HEK293T (cell line): ENCODE measurements at regions not wholly inside any gene's neighbourhood (a gene's known extent, or its start where the extent isn't known, plus 50 kb on each side); places are given as distances from the start of the nearest gene placed in this dataset.

Experiments used
- CTCF ChIA-PET: fragments of 350-600 bp; formaldehyde crosslinking; extraction: SDS; loops from one replicate; lab custom pipeline; 2021; ENCODE audit warnings: antibody characterized with exemption, inconsistent platforms; lab: Yijun Ruan, JAX
- POLR2A ChIA-PET: fragments of 350-600 bp; formaldehyde crosslinking; extraction: SDS; loops from one replicate; lab custom pipeline; 2020; ENCODE audit warnings: antibody characterized with exemption, inconsistent platforms; lab: Yijun Ruan, JAX
- DNase-seq: peaks from one replicate; pipeline ENCODE4 v3.0.0; 2012; ENCODE audit warnings: mixed read lengths; ENCODE audit errors: extremely low spot score
- ARNT ChIP-seq: fragments of 450-650 bp; IDR thresholded peaks from 2 replicates; pipeline ENCODE4 v1.6.1; 2017; ENCODE audit warnings: mild to moderate bottlenecking
- BHLHE40 ChIP-seq: fragments of 450-650 bp; IDR thresholded peaks from 2 replicates; pipeline ENCODE4 v1.6.1; 2016; ENCODE audit warnings: mild to moderate bottlenecking, moderate library complexity, borderline replicate concordance
- CTBP1 ChIP-seq: fragments of 450-650 bp; IDR thresholded peaks from 2 replicates; pipeline ENCODE4 v1.6.1; 2016; ENCODE audit warnings: borderline replicate concordance
- ELF4 ChIP-seq: fragments of 450-650 bp; IDR thresholded peaks from 2 replicates; pipeline ENCODE4 v1.6.1; 2017; ENCODE audit warnings: antibody characterized with exemption
- FOXA1 ChIP-seq: fragments of 450-650 bp; IDR thresholded peaks from 2 replicates; pipeline ENCODE4 v1.6.1; 2016; ENCODE audit warnings: mild to moderate bottlenecking
- FOXK2 ChIP-seq: fragments of 450-650 bp; IDR thresholded peaks from 2 replicates; pipeline ENCODE4 v1.6.1; 2016; ENCODE audit warnings: mild to moderate bottlenecking
- FOXM1 ChIP-seq: fragments of 450-650 bp; IDR thresholded peaks from 2 replicates; pipeline ENCODE4 v1.6.1; 2017; ENCODE audit warnings: mild to moderate bottlenecking, borderline replicate concordance
- HDGF ChIP-seq: fragments of 450-650 bp; IDR thresholded peaks from 2 replicates; pipeline ENCODE4 v1.6.1; 2017; ENCODE audit warnings: antibody characterized with exemption, borderline replicate concordance
- L3MBTL2 ChIP-seq: fragments of 450-650 bp; conservative IDR thresholded peaks from 2 replicates; pipeline ENCODE4 v1.6.1; 2016; ENCODE audit warnings: mild to moderate bottlenecking
- LEF1 ChIP-seq: fragments of 450-650 bp; IDR thresholded peaks from 2 replicates; pipeline ENCODE4 v1.6.1; 2017; ENCODE audit warnings: mild to moderate bottlenecking, borderline replicate concordance
- NFRKB ChIP-seq: fragments of 450-650 bp; IDR thresholded peaks from 2 replicates; pipeline ENCODE4 v1.6.1; 2016; ENCODE audit warnings: mild to moderate bottlenecking, moderate library complexity
- PKNOX1 ChIP-seq: fragments of 450-650 bp; IDR thresholded peaks from 2 replicates; pipeline ENCODE4 v1.6.1; 2016
- SP1 ChIP-seq: fragments of 450-650 bp; IDR thresholded peaks from 2 replicates; pipeline ENCODE4 v1.6.1; 2017
- SUZ12 ChIP-seq: fragments of 450-650 bp; IDR thresholded peaks from 2 replicates; pipeline ENCODE4 v1.6.1; 2016; ENCODE audit warnings: mild to moderate bottlenecking
- TARDBP ChIP-seq: fragments of 450-650 bp; IDR thresholded peaks from 2 replicates; pipeline ENCODE4 v1.6.1; 2016
- ZNF384 ChIP-seq: fragments of 450-650 bp; IDR thresholded peaks from 2 replicates; pipeline ENCODE4 v1.6.1; 2016

GRCh38 chr1:60888126-60888525, 194.2 kb upstream of the NFIA start:
- DNase-seq, result no peak
- CTCF ChIA-PET, result no interaction called here

GRCh38 chr1:60886793-60887331, 195.5 kb upstream of the NFIA start:
- ChIA-PET POLR2A (no interaction called here), CTCF (interaction anchor here (0.5 kb wide), 1 partner anchor 1985 kb away, joined by 4 read pairs; no protein-coding TSS in a partner anchor)
- DNase-seq, result no peak
- TF ChIP-seq HDGF (no peak), ARNT (no peak), SUZ12 (no peak), CTBP1 (no peak), PKNOX1 (no peak), L3MBTL2 (no peak), FOXA1 (no peak), SP1 (no peak), TARDBP (no peak), ZNF384 (no peak), FOXK2 (no peak), NFRKB (no peak), BHLHE40 (no peak), FOXM1 (no peak), LEF1 (no peak), ELF4 (no peak)

More at GRCh38 chr1:60888126-60888525, 194.2 kb upstream of the NFIA start:
- no peak for TF ChIP-seq ZNF384
- TF ChIP-seq HDGF, result no peak
- no peak for TF ChIP-seq CTBP1
- POLR2A ChIA-PET, result no interaction called here

- POLR2A ChIA-PET, result interaction anchor here (0.6 kb wide), 1 partner anchor 1124 kb away, joined by 4 read pairs; no protein-coding TSS in a partner anchor
- DNase-seq, result no peak
- CTCF ChIA-PET, result no interaction called here
These were observed 196.3 kb upstream of the NFIA start for GRCh38 chr1:60886090-60886489.

GRCh38 chr1:60880202-60880601, 202.2 kb upstream of the NFIA start:
- ChIA-PET POLR2A (no interaction called here), CTCF (no interaction called here)
- no peak for DNase-seq
- no peak for TF ChIP-seq LEF1
- TF ChIP-seq FOXK2, result no peak
- TF ChIP-seq CTBP1, result no peak
- no peak for TF ChIP-seq FOXM1
- TF ChIP-seq SUZ12, result no peak
- TF ChIP-seq HDGF, result no peak
- no peak for TF ChIP-seq BHLHE40
- no peak for TF ChIP-seq SP1
- no peak for TF ChIP-seq ZNF384
- TF ChIP-seq NFRKB, result no peak

More at GRCh38 chr1:60886090-60886489, 196.3 kb upstream of the NFIA start:
- TF ChIP-seq ARNT, result no peak
- TF ChIP-seq NFRKB, result no peak
- TF ChIP-seq ZNF384, result no peak
- no peak for TF ChIP-seq LEF1
- no peak for TF ChIP-seq ELF4
- TF ChIP-seq SUZ12, result no peak
- no peak for TF ChIP-seq PKNOX1

GRCh38 chr1:60878323-60878722, 204.0 kb upstream of the NFIA start:
- ChIA-PET POLR2A (no interaction called here), CTCF (no interaction called here)
- TF ChIP-seq CTBP1 (no peak), FOXA1 (no peak), NFRKB (no peak), ELF4 (no peak), ZNF384 (no peak)
- DNase-seq, result no peak

GRCh38 chr1:60877376-60877775, 205.0 kb upstream of the NFIA start:
- ChIA-PET CTCF (no interaction called here), POLR2A (interaction anchor here (1.0 kb wide), 1 partner anchor 13 kb away, joined by 3 read pairs; no protein-coding TSS in a partner anchor)
- no peak for TF ChIP-seq BHLHE40
- TF ChIP-seq ELF4, result no peak
- TF ChIP-seq CTBP1, result no peak
- no peak for TF ChIP-seq L3MBTL2
- no peak for TF ChIP-seq LEF1
- TF ChIP-seq FOXA1, result no peak
- TF ChIP-seq FOXK2, result no peak
- no peak for TF ChIP-seq FOXM1
- DNase-seq, result no peak

GRCh38 chr1:60876952-60877351, 205.4 kb upstream of the NFIA start:
- TF ChIP-seq NFRKB, result no peak
- DNase-seq, result no peak
- CTCF ChIA-PET, result no interaction called here
- POLR2A ChIA-PET, result interaction anchor here (1.0 kb wide), 1 partner anchor 13 kb away, joined by 3 read pairs; no protein-coding TSS in a partner anchor

GRCh38 chr1:60875138-60875537, 207.2 kb upstream of the NFIA start:
- no peak for DNase-seq
- POLR2A ChIA-PET, result no interaction called here
- CTCF ChIA-PET, result no interaction called here
- TF ChIP-seq PKNOX1 (no peak), LEF1 (no peak), CTBP1 (no peak), SUZ12 (no peak), SP1 (no peak), NFRKB (no peak), HDGF (no peak)
